ENCODE measurements at regions not wholly inside any gene's neighbourhood (a gene's known extent, or its start where the extent isn't known, plus 50 kb on each side); places are given as distances from the start of the nearest gene placed in this dataset.

DNA sequence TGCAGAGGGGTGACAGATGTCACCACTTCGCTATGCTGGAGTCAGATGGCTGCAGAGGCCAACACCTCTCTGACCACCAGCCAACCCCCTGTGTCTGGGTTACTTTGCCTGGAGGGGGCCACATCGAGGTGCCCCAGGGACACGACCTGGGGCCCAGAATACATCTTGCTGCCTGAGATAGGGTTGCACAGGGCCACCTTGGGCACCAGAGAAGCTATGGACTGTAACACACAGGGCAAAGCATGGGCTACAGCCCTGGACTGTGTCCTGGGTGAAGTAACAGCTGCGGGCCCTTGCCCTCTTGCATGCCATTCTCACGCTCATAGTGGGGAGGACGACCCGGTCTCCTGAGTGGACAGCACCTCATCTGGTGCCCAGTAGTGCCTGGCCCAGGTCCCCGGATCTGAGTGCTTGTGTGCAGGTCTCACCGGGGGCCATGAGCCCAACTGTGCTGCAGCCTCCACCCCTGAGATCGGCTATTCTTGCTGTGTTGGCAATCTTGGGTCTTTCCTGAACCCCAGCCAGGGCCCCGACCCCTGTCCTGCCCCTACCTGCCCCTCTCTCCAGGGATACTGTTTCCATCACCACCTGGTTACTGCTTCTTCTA lies 115.2 kb upstream of the GDF10 start:
- Histone ChIP-seq H3K4me2 (ENCODE audit: low read depth, low read length) (no peak overlapping the region), H3K27me3 (replicated peaks; ENCODE audit: insufficient read depth, low read length) (no peaks in the 10 kb centered on the region), H3K36me3 (replicated peaks; ENCODE audit: insufficient read depth, low read length) (no peaks in the 10 kb centered on the region), H4K20me1 (ENCODE audit: insufficient read depth, low read length) (no peaks in the 10 kb centered on the region), H3K4me1 (ENCODE audit: low read length) (no peaks in the 10 kb centered on the region), H3K9me2 (replicated peaks; ENCODE audit: insufficient read depth, low read length) (no peaks in the 10 kb centered on the region), H3K27ac (ENCODE audit: low read length) (no peak overlapping the region), H2AFZ (ENCODE audit: low read length) (no peak overlapping the region), H3F3A (ENCODE audit: insufficient read depth, low read length) (no peaks in the 10 kb centered on the region), H3K9me3 (replicated peaks; ENCODE audit: insufficient read depth, low read length) (no peaks in the 10 kb centered on the region), H3K9ac (ENCODE audit: low read length) (no peak overlapping the region), H3K79me2 (ENCODE audit: low read length) (no peaks in the 10 kb centered on the region), H3K4me3 (ENCODE audit: low read length) (no peak overlapping the region)
- no peak for DNase-seq
- TF ChIP-seq, protein P1, sequence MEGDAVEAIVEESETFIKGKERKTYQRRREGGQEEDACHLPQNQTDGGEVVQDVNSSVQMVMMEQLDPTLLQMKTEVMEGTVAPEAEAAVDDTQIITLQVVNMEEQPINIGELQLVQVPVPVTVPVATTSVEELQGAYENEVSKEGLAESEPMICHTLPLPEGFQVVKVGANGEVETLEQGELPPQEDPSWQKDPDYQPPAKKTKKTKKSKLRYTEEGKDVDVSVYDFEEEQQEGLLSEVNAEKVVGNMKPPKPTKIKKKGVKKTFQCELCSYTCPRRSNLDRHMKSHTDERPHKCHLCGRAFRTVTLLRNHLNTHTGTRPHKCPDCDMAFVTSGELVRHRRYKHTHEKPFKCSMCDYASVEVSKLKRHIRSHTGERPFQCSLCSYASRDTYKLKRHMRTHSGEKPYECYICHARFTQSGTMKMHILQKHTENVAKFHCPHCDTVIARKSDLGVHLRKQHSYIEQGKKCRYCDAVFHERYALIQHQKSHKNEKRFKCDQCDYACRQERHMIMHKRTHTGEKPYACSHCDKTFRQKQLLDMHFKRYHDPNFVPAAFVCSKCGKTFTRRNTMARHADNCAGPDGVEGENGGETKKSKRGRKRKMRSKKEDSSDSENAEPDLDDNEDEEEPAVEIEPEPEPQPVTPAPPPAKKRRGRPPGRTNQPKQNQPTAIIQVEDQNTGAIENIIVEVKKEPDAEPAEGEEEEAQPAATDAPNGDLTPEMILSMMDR (IDR thresholded peaks at IDR 0.05; ENCODE audit: low read length) = no peak
- no peak for TF ChIP-seq EZH2 (optimal IDR thresholded peaks at IDR 0.05; ENCODE audit: low read depth, low read length)
- no peak for TF ChIP-seq EZH2phosphoT487 (IDR thresholded peaks at IDR 0.05; ENCODE audit: low read length)

DNA sequence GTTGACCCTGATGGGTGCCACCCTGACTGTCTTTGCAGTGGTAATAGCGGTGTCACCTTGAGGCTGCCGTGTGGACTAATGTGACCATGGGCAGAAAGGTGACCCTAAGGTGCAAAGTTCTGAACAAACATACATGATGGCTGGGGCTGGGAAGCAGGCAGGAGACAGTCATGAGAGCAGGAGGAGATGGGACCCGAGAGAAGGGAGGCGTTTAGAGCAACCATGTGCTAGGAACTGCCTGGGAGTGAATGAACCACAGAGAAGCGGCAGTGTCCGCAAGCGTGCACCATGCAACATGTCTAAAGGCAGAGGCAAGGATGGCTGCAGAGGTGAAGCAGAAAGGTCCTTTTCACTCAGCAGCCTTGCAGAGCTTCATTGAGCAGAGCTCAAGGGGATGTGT lies 113.1 kb upstream of the GDF10 start:
- Histone ChIP-seq H3K27me3 (replicated peaks; ENCODE audit: insufficient read depth, low read length) (no peaks in the 10 kb centered on the region), H3K4me3 (ENCODE audit: low read length) (no peak overlapping the region)

DNA sequence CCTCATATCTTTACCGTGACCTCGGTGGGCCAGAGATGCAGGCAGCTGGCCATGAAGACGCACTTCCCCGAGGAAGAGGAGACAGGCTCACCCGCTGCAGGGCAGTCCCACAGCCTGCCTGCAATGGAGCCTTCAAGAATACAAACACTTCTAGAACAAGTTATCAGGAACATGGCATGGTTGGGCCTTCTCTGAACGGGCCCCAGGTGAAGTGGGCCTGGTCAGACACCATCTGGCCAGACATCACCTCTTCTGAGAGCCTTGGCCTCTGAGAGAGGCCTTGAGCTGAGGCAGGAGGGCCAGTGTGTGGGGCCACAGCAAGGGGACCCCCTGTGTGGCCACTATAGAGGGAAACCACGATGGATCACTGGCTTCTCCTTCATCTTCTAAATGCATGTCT lies 112.4 kb upstream of the GDF10 start:
- H3F3A ChIP-seq (ENCODE audit: insufficient read depth, low read length) = no peaks in the 10 kb centered on the region
- no peak overlapping the region for H3K27ac ChIP-seq (ENCODE audit: low read length)
- H3K9me2 ChIP-seq (replicated peaks; ENCODE audit: insufficient read depth, low read length) = no peaks in the 10 kb centered on the region
- H3K4me1 ChIP-seq (ENCODE audit: low read length) = no peaks in the 10 kb centered on the region
- no peak overlapping the region for H3K9ac ChIP-seq (ENCODE audit: low read length)
- no peaks in the 10 kb centered on the region for H4K20me1 ChIP-seq (ENCODE audit: insufficient read depth, low read length)
- TF ChIP-seq EZH2phosphoT487 (IDR thresholded peaks at IDR 0.05; ENCODE audit: low read length) (no peak), EZH2 (optimal IDR thresholded peaks at IDR 0.05; ENCODE audit: low read depth, low read length) (no peak)
- TF ChIP-seq, protein P1 (IDR thresholded peaks at IDR 0.05; ENCODE audit: low read length) = no peak
- H3K79me2 ChIP-seq (ENCODE audit: low read length) = no peaks in the 10 kb centered on the region
- no peak overlapping the region for H3K4me2 ChIP-seq (ENCODE audit: low read depth, low read length)
- DNase-seq = no peak
- no peaks in the 10 kb centered on the region for H3K27me3 ChIP-seq (replicated peaks; ENCODE audit: insufficient read depth, low read length)
- no peaks in the 10 kb centered on the region for H3K36me3 ChIP-seq (replicated peaks; ENCODE audit: insufficient read depth, low read length)
- H3K9me3 ChIP-seq (replicated peaks; ENCODE audit: insufficient read depth, low read length) = no peaks in the 10 kb centered on the region
- H3K4me3 ChIP-seq (ENCODE audit: low read length) = no peak overlapping the region
- H2AFZ ChIP-seq (ENCODE audit: low read length) = no peak overlapping the region

More for the DNA sequence above, 113.1 kb upstream of the GDF10 start:
- Histone ChIP-seq H3K79me2 (ENCODE audit: low read length) (no peaks in the 10 kb centered on the region), H3K4me2 (ENCODE audit: low read depth, low read length) (no peak overlapping the region), H3K27ac (ENCODE audit: low read length) (no peak overlapping the region), H3K4me1 (ENCODE audit: low read length) (no peaks in the 10 kb centered on the region), H2AFZ (ENCODE audit: low read length) (no peak overlapping the region), H3K9me3 (replicated peaks; ENCODE audit: insufficient read depth, low read length) (no peaks in the 10 kb centered on the region), H3F3A (ENCODE audit: insufficient read depth, low read length) (no peaks in the 10 kb centered on the region), H3K9me2 (replicated peaks; ENCODE audit: insufficient read depth, low read length) (no peaks in the 10 kb centered on the region), H3K9ac (ENCODE audit: low read length) (no peak overlapping the region), H4K20me1 (ENCODE audit: insufficient read depth, low read length) (no peaks in the 10 kb centered on the region), H3K36me3 (replicated peaks; ENCODE audit: insufficient read depth, low read length) (no peaks in the 10 kb centered on the region)
- DNase-seq = no peak
- TF ChIP-seq EZH2 (optimal IDR thresholded peaks at IDR 0.05; ENCODE audit: low read depth, low read length) (no peak), EZH2phosphoT487 (IDR thresholded peaks at IDR 0.05; ENCODE audit: low read length) (no peak)
- TF ChIP-seq, protein P1 (IDR thresholded peaks at IDR 0.05; ENCODE audit: low read length) = no peak
